Fibroblast of the aortic adventitia (primary cell): ENCODE measurements at regions not wholly inside any gene's neighbourhood (a gene's known extent, or its start where the extent isn't known, plus 50 kb on each side); places are given as distances from the start of the nearest gene placed in this dataset.

ENCODE experiments used
- DNase-seq: peaks from one replicate; pipeline ENCODE4 v3.0.0-alpha.2; 2010; ENCODE audit warnings: low read depth
- H3K4me3 ChIP-seq: 2 replicates; pipeline ENCODE4 v1.5.1; 2011; ENCODE audit warnings: low read depth, mild to moderate bottlenecking, control low read depth, low read length, moderate library complexity
- CTCF ChIP-seq: IDR thresholded peaks from 2 replicates; pipeline ENCODE4 v1.5.1; 2011; ENCODE audit warnings: mild to moderate bottlenecking, low read length, control low read depth, inconsistent platforms; ENCODE audit not compliant: insufficient read depth

GRCh38 chr18:53715243-53715853, 509.1 kb downstream of the MBD2 start:
- no peak overlapping the region for H3K4me3 ChIP-seq
- no peak for DNase-seq
- TF ChIP-seq CTCF: no peak

- DNase-seq: no peak
- H3K4me3 ChIP-seq: no peak overlapping the region
- no peak for TF ChIP-seq CTCF
Observed at GRCh38 chr18:53710080-53710479, 514.4 kb downstream of the MBD2 start.

GRCh38 chr18:53702480-53702879, 522.0 kb downstream of the MBD2 start:
- TF ChIP-seq CTCF: no peak
- DNase-seq: no peak

GRCh38 chr18:53701697-53702096, 522.8 kb downstream of the MBD2 start:
- no peak for DNase-seq
- no peak for TF ChIP-seq CTCF
- no peak overlapping the region for H3K4me3 ChIP-seq

More at GRCh38 chr18:53702480-53702879, 522.0 kb downstream of the MBD2 start:
- no peak overlapping the region for H3K4me3 ChIP-seq

- peak; percentile 63 for DNase-seq
- TF ChIP-seq CTCF: peak; percentile 66
- no peak overlapping the region for H3K4me3 ChIP-seq
Observed at GRCh38 chr18:53698907-53699306, 525.6 kb downstream of the MBD2 start.

GRCh38 chr18:53689886-53690285, 534.6 kb downstream of the MBD2 start:
- no peak for TF ChIP-seq CTCF
- DNase-seq: no peak
- no peak overlapping the region for H3K4me3 ChIP-seq

GRCh38 chr18:53686965-53687364, 537.5 kb downstream of the MBD2 start:
- no peak for TF ChIP-seq CTCF

More at GRCh38 chr18:53686965-53687364, 537.5 kb downstream of the MBD2 start:
- peak; percentile 9 for DNase-seq
- H3K4me3 ChIP-seq: no peak overlapping the region
